ENCODE measurements at regions not wholly inside any gene's neighbourhood (a gene's known extent, or its start where the extent isn't known, plus 50 kb on each side); places are given as distances from the start of the nearest gene placed in this dataset.

- H4K20me1 ChIP-seq (ENCODE audit: insufficient read depth, low read length) = no peaks in the 10 kb centered on the region
- peak overlapping the region; percentile 58; the same call in 1 of the 2 replicates for H3K27ac ChIP-seq (ENCODE audit: insufficient read depth, low read length)
- H4K91ac ChIP-seq (ENCODE audit: insufficient read depth, low read depth, low read length) = peak overlapping the region; percentile 13; the same call in 1 of the 2 replicates
- H3K18ac ChIP-seq (ENCODE audit: low read depth, low read length) = peak overlapping the region; percentile 42; the same call in 1 of the 2 replicates
- peak overlapping the region; percentile 58; the same call in 1 of the 2 replicates for H3K4me2 ChIP-seq (ENCODE audit: low read depth, low read length)
- H2AK9ac ChIP-seq (replicated peaks; ENCODE audit: low read depth, low read length, poor library complexity) = no peak overlapping the region
- ChIA-PET POLR2A (ENCODE audit: unreplicated experiment) (no interaction called here), CTCF (no interaction called here)
- H3K4ac ChIP-seq (ENCODE audit: low read depth, low read length) = peak overlapping the region; percentile 50; the same call in 1 of the 2 replicates
- DNase-seq (peak; percentile 82), ATAC-seq (ENCODE audit: low read depth) (peak; percentile 84)
- peak overlapping the region; percentile 39 for H2BK120ac ChIP-seq (ENCODE audit: low read depth, low read length)
- peak overlapping the region; percentile 57; the same call in 1 of the 3 replicates for H2BK15ac ChIP-seq (ENCODE audit: low read depth, low read length)
- peaks cover 5% of the 10 kb centered on the region for H3K4me1 ChIP-seq (ENCODE audit: control insufficient read depth, insufficient read depth, low read length)
- TF ChIP-seq FOS (IDR thresholded peaks at IDR 0.05; ENCODE audit: low read depth, low read length) = peak; percentile 71
- no peak for TF ChIP-seq NFE2L2 (IDR thresholded peaks at IDR 0.05; ENCODE audit: low read depth, low read length)
- no TSS peak for BruUV-seq (replicated peaks)
- H3K14ac ChIP-seq (replicated peaks; ENCODE audit: low read depth, low read length) = no peak overlapping the region; the same call in 1 of the 2 replicates
- H2BK5ac ChIP-seq (ENCODE audit: low read depth, low read length, poor library complexity, severe bottlenecking) = peak overlapping the region; percentile 63
- peak overlapping the region in 1 of 2 experiments; percentile 28; a peak in 2 of 4 replicates for H4K8ac ChIP-seq (ENCODE audit: low read depth in 2 of 2, low read length in 2 of 2)
- H2AFZ ChIP-seq (replicated peaks; ENCODE audit: low read length, poor library complexity) = no peak overlapping the region
- H3K9me1 ChIP-seq (ENCODE audit: insufficient read depth, low read length) = no peaks in the 10 kb centered on the region; the same call in 1 of the 2 replicates
- dilution Hi-C loops (cut with HindIII; ENCODE audit: low sequenced_read_pairs, unreplicated experiment) = no loop called here
- H3K27me3 ChIP-seq (ENCODE audit: control insufficient read depth, insufficient read depth, low read length) = no peaks in the 10 kb centered on the region
- no peaks in the 10 kb centered on the region for H3K9me3 ChIP-seq (ENCODE audit: control insufficient read depth, insufficient read depth, low read length)
- no peaks in the 10 kb centered on the region for H3K36me3 ChIP-seq (ENCODE audit: control insufficient read depth, insufficient read depth, low read length)
- H3K9ac ChIP-seq (ENCODE audit: low read depth, low read length) = no peak overlapping the region
- in situ Hi-C loops (cut with MboI; ENCODE audit: low sequenced_read_pairs) = no loop called here
- H3K79me1 ChIP-seq (ENCODE audit: low read depth in 1 of 2, low read length in 2 of 2) = no peaks in the 10 kb centered on the region
- peak overlapping the region; percentile 64; the same call in 1 of the 2 replicates for H3K23ac ChIP-seq (ENCODE audit: low read depth, low read length)
- WGBS, 2 experiments (ENCODE audit: extremely low coverage in 2 of 2, insufficient read length in 1 of 2) = no CpG with 5 or more reads among the region's 5 CpGs
- no peak overlapping the region for H3K4me3 ChIP-seq (ENCODE audit: insufficient read depth, low read depth, low read length)
- peak overlapping the region; percentile 75 for H2BK20ac ChIP-seq (ENCODE audit: low read depth, low read length)
- H2AK5ac ChIP-seq (ENCODE audit: low read depth, low read length) = no peak overlapping the region
- no peak overlapping the region for H3K56ac ChIP-seq (ENCODE audit: extremely low read depth, insufficient read depth, low read length)
- H4K5ac ChIP-seq (ENCODE audit: low read depth, low read length) = peak overlapping the region; percentile 36; the same call in 1 of the 2 replicates
- intact Hi-C loops (cut with micrococcal nuclease) = no loop called here
These were observed 857.2 kb upstream of the TENM4 start for GRCh38 chr11:80297858-80298632.
